Upper lobe of left lung (tissue), 4 donors: ENCODE measurements at regions not wholly inside any gene's neighbourhood (a gene's known extent, or its start where the extent isn't known, plus 50 kb on each side); places are given as distances from the start of the nearest gene placed in this dataset.

Source experiments
- CTCF ChIP-seq, 6 experiments: fragments of 450-650 bp in 4 of 6; fragments of 200-600 bp in 2 of 6; sonication (generic) in 2 of 6; IDR thresholded peaks; one replicate each; pipeline ENCODE4 v1.5.1; 2016 to 2019; ENCODE audit warnings: antibody characterized with exemption in 6 of 6
- POLR2A ChIP-seq, 4 donors: fragments of 450-650 bp; IDR thresholded peaks; one replicate each; pipeline ENCODE4 v1.5.1; 2016 to 2017; ENCODE audit warnings: antibody characterized with exemption in 4 of 4, mild to moderate bottlenecking in 2 of 4

GRCh38 chr2:20879221-20879620 is 56.3 kb upstream of the LDAH start:
- TF ChIP-seq CTCF (IDR thresholded peaks at IDR 0.05) (no peak), POLR2A (IDR thresholded peaks at IDR 0.05) (no peak)
